Motor neuron (in vitro differentiated cells): ENCODE measurements at regions not wholly inside any gene's neighbourhood (a gene's known extent, or its start where the extent isn't known, plus 50 kb on each side); places are given as distances from the start of the nearest gene placed in this dataset.
A peak's percentile ranks its signal among the peaks of the same experiment; 100 is the strongest.

Experiments used
- ATAC-seq, 8 experiments: fragments of 200-7000 bp; cut with Tn5 transposase; replicated peaks in 6 of 8; 2 replicates each; pipeline ENCODE4 v1.8.0; 2021; ENCODE audit warnings: mild to moderate bottlenecking in 8 of 8, moderate library complexity in 8 of 8
- H3K27ac ChIP-seq, 2 donors: fragments of 250-450 bp; sonication (Bioruptor Pico); 2 replicates each; pipeline ENCODE4 v1.9.0; 2021; ENCODE audit warnings: antibody characterized with exemption in 2 of 2, mild to moderate bottlenecking in 2 of 2, moderate library complexity in 1 of 2
- H3K4me1 ChIP-seq, 2 donors: fragments of 250-450 bp; sonication (Bioruptor Pico); replicated peaks in 1 of 2; 2 replicates each; pipeline ENCODE4 v1.6.1; 2021; ENCODE audit warnings: antibody characterized with exemption in 2 of 2, mild to moderate bottlenecking in 2 of 2, moderate library complexity in 1 of 2
- H3K4me3 ChIP-seq, 5 donors: fragments of 250-450 bp; sonication (Bioruptor Pico); 2 replicates each; pipeline ENCODE4 v1.9.0; 2021; ENCODE audit warnings: antibody characterized with exemption in 5 of 5, mild to moderate bottlenecking in 5 of 5, moderate library complexity in 4 of 5
- WGBS, 10 experiments: fragments of 450-650 bp; shearing (Covaris generic); methylation state at CpG; one replicate each; pipeline ENCODE4 v1.0.0; 2022; 5-methylcytosine and 5-hydroxymethylcytosine counted together
- in situ Hi-C, 9 experiments: fragments of 400-800 bp; cut with MboI; loops; one replicate each; pipeline ENCODE4 v1.15.0; 2021; ENCODE audit warnings: low sequenced_read_pairs in 9 of 9, low pct_unique_long_range_greater_than_20kb in 2 of 9; ENCODE audit not compliant: unreplicated experiment in 9 of 9

DNA sequence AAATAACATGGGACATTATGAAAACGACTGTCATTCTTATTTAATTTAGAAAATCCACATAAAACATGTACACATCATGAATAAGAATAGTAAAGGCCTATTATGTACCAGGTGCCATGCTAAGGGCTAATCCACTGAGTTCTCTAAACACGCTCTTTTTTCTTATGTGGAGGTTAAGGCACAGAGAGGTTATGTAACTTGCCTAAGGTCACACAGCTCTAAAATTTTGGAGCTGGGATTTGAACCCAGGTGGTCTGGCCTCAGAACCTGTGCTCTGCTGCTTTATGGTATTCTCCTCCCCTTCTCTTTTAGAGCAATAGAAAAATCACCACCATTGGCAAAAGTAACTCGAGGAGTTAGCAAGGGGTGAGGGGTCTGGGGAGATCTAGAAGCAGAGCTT lies 156.9 kb upstream of the ZNF536 start:
- Histone ChIP-seq H3K4me1 (no peaks in the 10 kb centered on the region), H3K27ac (no peak overlapping the region), H3K4me3 (no peak overlapping the region)
- ATAC-seq: no peak
- WGBS, 10 experiments: 0 to 100% (median 63%) methylated on average over 2 of the region's 3 CpGs; no CpG with 5 or more reads in 5 of the 10 experiments
- in situ Hi-C loops: loop anchor here in 2 of 9 experiments (25.0 kb wide), 1 partner anchor 422 kb away; no protein-coding TSS in a partner anchor

DNA sequence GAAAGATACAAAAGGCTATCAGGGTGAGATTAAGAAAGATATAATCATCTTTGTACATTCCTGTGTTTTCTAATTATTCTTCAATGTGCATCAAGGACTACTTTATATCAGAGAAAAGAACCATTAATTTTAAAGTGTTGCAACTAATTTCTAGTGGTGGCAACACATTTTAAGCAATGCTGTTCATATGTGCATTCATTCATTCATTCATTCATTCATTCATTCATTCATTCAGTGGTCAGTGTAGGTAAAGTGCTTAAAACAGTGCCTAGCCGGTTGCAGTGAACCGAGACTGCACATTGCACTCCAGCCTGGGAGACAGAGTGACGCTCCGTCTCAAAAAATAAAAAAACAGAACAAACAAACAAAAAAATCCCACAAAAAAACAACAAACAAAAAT lies 155.7 kb upstream of the ZNF536 start:
- Histone ChIP-seq H3K4me3 (no peak overlapping the region), H3K27ac (no peak overlapping the region), H3K4me1 (no peaks in the 10 kb centered on the region)
- in situ Hi-C loops: loop anchor here in 2 of 9 experiments (25.0 kb wide), 1 partner anchor 421 kb away; no protein-coding TSS in a partner anchor
- WGBS, 10 experiments: 80 to 100% (median 93%) methylated on average over 3 to 4 of the region's 4 CpGs
- no peak for ATAC-seq

DNA sequence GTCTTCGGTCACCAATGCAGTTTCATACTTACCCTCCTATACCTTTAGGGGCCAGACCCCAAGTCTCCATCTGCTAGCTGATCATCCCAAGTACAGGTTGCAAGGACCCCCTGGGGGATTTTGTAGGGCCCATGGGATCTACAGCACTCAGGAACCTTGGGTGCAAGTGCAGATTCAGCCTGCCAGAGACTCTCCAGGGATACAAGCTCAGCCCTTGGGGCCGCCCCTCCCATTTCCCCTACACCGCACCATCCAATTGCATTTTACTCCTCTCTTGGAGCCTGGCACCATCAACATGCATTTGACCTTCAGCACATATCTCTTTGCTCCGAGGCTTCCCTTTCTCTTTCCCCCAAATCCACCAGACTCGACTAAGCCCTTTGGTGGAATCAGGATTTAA lies 154.7 kb upstream of the ZNF536 start:
- no peak for ATAC-seq
- no peak overlapping the region for H3K27ac ChIP-seq
- in situ Hi-C loops: loop anchor here in 2 of 9 experiments (25.0 kb wide), 1 partner anchor 420 kb away; no protein-coding TSS in a partner anchor
- H3K4me1 ChIP-seq: peaks cover 0 to under 1% of the 10 kb centered on the region in 2 donors
- 10 to 100% (median 81%) methylated on average over 1 to 5 of the region's 5 CpGs; no CpG with 5 or more reads in 3 of the 10 experiments for whole genome bisulfite sequencing, 10 experiments
- H3K4me3 ChIP-seq: no peak overlapping the region

DNA sequence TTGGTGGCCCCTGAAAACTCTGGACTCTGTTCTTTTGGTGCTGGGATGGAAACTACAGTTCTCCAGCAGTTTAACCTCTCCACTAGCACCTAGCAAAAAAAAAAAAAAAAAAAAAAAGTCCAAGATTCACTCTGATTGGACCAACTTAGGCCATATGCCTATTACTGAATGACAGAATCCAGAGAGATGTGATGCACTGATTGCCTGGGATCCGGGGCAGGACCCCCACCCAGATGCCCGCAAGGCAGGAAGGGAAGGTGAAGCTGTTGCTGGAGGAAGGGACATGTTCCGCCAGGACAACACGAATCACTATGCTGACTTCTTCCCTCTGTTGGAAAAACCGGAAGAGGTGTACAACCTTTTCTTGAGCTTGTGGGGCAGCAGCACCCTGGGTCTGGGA lies 152.5 kb upstream of the ZNF536 start:
- ATAC-seq: no peak
- H3K4me1 ChIP-seq: peaks cover 4 to 10% of the 10 kb centered on the region in 2 donors
- in situ Hi-C loops: loop anchor here in 2 of 9 experiments (25.0 kb wide), 1 partner anchor 418 kb away; no protein-coding TSS in a partner anchor
- WGBS, 10 experiments: 60 to 100% (median 90%) methylated on average over 2 to 4 of the region's 5 CpGs; no CpG with 5 or more reads in 6 of the 10 experiments
- H3K27ac ChIP-seq: no peak overlapping the region
- no peak overlapping the region for H3K4me3 ChIP-seq

DNA sequence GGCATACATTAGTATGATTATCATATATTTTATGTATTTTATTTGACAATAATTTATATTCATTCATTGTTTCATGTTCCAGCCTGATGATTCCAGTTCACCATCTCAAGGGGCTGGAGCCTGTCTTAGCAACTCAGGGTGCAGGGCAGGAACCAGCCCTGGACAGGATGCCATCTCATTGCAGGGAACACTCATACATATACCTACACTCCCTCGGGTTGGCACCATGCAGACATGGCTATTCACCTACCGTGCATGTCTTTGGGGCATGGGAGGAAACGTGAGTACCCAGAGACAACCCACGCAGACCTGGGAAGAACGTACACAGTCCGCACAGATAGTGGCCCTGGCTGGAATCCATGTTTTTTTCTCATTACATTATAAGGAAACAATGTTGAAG lies 151.0 kb upstream of the ZNF536 start:
- ATAC-seq: no peak
- in situ Hi-C loops: loop anchor here in 2 of 9 experiments (25.0 kb wide), 1 partner anchor 416 kb away; no protein-coding TSS in a partner anchor
- Histone ChIP-seq H3K4me3 (no peak overlapping the region), H3K4me1 (peaks cover 4 to 10% of the 10 kb centered on the region in 2 donors), H3K27ac (no peak overlapping the region)
- WGBS, 10 experiments: 40 to 100% (median 82%) methylated on average over 1 to 6 of the region's 6 CpGs

DNA sequence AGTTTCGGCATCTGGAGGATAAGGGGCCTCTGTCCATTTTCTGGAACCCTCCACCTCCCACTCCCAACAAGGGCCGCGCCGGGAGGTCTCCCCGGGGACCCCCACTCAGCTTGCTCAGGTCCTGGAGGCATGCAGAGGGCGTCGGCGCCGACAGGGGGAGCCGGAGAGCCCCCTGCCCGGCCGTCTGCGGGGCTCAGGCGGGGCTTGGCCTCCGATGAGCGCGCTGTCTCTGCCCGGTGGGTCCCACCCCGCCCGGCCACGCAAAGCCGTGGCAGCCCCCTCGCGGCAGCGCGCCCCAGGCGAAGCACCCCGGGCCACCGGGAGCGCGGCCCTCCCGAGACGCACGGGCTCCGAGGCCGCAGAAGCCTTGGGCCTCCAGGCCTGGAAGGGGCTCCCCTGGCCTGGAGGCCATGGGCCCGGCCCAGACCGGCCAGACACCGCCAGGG lies 149.7 kb upstream of the ZNF536 start:
- 14% methylated on average over 16 of the region's 39 CpGs; no CpG with 5 or more reads in 9 of the 10 experiments for WGBS, 10 experiments
- Histone ChIP-seq H3K4me1 (peaks cover 4 to 10% of the 10 kb centered on the region in 2 donors), H3K4me3 (peak overlapping the region in 4 of 5 donors; percentile 8 to 63 (median 16)), H3K27ac (peak overlapping the region in 1 of 2 donors; percentile 66)
- peak in 3 of 8 experiments; percentile 13 to 25 (median 19) for ATAC-seq
- in situ Hi-C loops: loop anchor here in 2 of 9 experiments (25.0 kb wide), 1 partner anchor 415 kb away; no protein-coding TSS in a partner anchor

DNA sequence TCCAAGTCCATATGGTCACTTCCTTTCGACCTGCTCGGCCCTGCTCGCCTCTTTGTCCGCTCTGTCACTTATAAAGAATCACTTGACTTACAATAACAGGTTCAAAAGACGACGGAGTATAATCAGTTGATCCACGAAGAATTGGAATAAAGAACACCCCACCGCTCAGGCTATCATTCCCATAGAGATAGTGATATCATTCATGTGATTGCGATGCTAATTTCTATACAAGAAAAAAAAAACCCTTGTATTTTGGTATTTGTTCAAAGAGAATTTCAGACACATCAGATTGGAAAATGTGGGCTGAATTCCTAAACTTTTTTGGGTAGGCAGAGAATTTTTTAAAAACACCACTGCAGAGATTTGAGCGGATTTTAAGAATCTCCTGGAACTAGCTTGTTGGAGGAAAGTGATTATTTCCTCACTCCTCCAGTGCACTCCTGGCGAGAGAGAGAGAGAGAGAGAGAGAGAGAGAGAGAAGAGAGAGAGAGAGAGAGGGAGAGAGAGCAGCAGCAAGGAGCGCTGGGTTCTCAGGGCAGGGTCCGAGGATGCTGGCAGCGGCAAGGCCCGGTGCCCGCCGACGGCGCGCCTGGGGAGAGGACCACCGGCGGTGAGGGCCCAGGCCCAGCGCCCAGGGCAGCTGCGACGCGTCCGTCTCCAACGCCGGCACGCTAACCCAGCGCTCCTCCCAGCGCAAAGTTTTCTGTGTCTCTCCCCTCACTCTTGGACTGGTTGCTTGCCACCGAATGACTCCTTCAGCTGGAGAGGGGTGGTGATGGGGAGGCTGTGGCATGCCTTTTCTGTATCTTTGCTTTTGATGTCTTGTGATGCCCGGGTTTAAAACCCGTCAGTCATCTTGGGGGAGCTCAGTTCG lies 149.0 kb upstream of the ZNF536 start:
- peak overlapping the region; percentile 7 to 94 (median 63) for H3K4me3 ChIP-seq
- ATAC-seq: peak in 2 of 8 experiments; percentile 3 to 7
- in situ Hi-C loops: loop anchor here in 2 of 9 experiments (25.0 kb wide), 1 partner anchor 414 kb away; no protein-coding TSS in a partner anchor
- WGBS, 10 experiments: 0 to 100% (median 18%) methylated on average over 1 to 15 of the region's 36 CpGs
- peaks cover 4 to 10% of the 10 kb centered on the region in 2 donors for H3K4me1 ChIP-seq
- H3K27ac ChIP-seq: peak overlapping the region in 1 of 2 donors; percentile 66

DNA sequence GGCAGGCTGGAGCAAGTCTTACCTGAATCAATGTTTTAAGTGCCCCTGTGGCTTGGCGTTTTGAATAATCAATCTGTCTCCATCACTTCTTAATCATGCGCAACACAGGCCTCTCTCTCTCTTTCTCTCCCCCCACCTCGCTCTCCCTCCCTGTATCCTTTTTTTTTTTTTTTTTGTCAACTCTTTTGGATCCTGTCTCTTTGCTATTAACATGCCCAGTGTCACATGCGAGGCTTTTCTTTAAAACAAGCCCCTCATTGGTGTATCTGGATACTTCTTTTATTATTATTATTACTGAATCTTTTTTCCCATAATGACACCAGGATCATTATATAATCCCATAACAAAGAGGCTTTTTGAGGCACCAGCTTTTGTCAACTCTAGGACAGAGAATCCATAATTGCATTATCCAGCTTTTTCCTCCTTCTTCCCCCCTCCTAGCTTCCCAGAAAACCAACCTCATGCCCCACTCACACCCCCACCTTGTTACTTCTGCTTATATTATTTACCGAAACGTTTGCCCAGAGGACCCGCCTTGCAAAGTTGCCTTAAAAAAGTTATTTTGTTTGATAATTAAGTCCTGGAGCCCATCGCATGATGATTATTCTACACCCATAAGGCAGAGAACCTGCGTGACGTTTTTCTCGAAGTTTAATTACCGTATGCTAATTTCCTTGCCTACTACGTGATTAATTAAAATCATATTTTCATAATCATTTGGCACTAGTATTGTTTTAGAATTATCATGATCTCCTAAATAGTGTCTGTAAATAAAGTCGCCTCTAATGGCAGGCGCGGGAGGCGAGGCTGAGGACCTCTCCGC lies 148.1 kb upstream of the ZNF536 start:
- Histone ChIP-seq H3K4me1 (peaks cover 4 to 10% of the 10 kb centered on the region in 2 donors), H3K27ac (peak overlapping the region in 1 of 2 donors; percentile 86), H3K4me3 (peak overlapping the region; percentile 61 to 94 (median 63))
- 4 to 84% (median 21%) methylated on average over 2 to 17 of the region's 18 CpGs for WGBS, 10 experiments
- in situ Hi-C loops: loop anchor here in 2 of 9 experiments (25.0 kb wide), 1 partner anchor 413 kb away; no protein-coding TSS in a partner anchor
- ATAC-seq: no peak

DNA sequence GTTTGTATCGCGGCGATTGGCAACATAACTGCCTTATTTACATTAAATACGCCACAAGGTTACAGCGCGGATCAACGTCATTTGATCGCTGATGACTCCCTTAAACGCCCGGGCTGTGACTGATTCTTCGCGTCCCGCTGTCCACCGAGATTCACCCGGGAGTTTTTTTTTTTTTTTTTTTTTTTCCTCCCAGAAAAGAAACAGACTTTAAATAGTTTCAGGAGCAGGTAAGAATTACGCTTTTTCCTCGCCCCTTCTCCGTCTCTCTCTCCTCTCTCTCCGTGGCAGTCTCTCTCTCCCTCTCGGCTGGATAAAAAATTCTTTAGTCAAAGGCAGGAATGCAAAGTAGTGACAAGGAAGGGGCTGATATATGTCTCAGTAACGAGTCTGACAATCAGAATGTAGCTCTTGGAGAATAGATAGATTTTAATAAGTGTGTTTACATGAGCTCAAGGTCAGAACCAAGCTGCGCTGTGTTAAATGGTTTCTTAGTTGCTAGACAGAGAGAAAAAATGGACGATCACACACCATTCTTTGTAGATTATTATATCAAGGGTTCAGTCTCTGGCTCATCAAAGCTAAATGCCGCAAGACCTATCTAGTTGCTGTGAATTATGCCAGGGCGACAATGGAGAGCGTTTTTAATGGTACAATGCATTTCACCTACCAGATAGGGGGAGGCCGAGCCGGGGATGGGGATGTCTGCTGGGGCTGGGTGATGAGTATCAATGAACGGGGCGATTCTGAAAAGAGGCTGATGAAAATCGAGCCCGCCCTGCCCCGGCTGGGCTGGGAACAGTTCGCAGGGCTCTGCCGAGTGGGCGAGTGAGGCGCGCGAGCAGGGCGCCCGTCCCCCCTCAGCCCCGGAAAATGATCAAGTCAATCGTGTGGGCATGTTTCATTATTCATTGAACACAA lies 147.2 kb upstream of the ZNF536 start:
- peak in 7 of 8 experiments; percentile 6 to 41 (median 27) for ATAC-seq
- Histone ChIP-seq H3K27ac (peak overlapping the region; percentile 70 to 86), H3K4me3 (peak overlapping the region; percentile 61 to 94 (median 63)), H3K4me1 (peaks cover 4 to 13% of the 10 kb centered on the region in 2 donors)
- 0 to 29% (median 1%) methylated on average over 3 to 25 of the region's 43 CpGs for WGBS, 10 experiments
- in situ Hi-C loops: loop anchor here in 5 of 9 experiments (25.0 kb wide), 2 partner anchors 137 to 412 kb away; partner anchors contain the start of gene ZNF536 (in 1 of the 5)

DNA sequence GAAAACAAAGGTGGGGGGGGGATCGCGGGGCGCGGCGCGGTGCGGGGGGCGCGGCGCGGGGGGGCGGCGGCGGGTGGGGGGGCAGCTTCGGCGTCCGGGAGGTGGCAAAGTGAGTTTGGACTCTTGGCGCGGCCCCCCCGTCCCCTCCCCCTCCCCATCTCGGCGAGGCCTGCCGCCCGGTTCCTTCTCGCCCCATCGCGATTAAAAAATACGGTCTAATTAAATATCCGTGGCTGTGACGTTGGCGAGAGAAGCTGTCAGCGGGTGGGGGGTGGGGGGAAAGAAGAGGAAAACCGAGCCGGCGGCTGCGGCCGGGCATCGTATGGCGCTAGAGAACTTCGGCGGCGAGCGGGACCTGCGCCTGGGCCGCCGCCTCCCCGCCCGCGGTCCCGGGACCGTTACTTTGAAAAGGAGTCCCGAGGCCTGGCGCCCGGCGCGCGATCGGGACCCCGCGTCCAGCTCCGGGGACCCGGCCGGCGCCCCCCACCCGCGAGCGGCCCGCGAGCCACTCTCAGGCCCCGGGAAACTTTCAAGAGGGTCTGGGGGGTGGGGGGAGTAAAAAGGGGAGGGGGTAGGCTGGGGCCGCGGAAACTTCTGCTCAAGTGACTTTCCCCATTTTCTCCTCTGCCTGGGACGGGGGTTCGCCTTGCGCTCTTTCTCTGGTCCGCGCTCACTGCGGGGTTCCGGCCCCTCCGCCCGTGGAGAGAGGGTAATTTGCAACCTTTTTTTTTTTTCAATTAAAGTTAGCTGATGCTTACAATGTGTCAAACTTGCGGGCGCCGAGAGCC lies 146.3 kb upstream of the ZNF536 start:
- H3K4me3 ChIP-seq: peak overlapping the region; percentile 61 to 94 (median 63)
- 0 to 3% methylated on average over 5 to 11 of the region's 84 CpGs; no CpG with 5 or more reads in 8 of the 10 experiments for WGBS, 10 experiments
- peak overlapping the region; percentile 70 to 86 for H3K27ac ChIP-seq
- ATAC-seq: peak in 1 of 8 experiments; percentile 2
- H3K4me1 ChIP-seq: peaks cover 12 to 22% of the 10 kb centered on the region in 2 donors
- in situ Hi-C loops: loop anchor here in 3 of 9 experiments (25.0 kb wide), 2 partner anchors 136 to 411 kb away; partner anchors contain the start of gene ZNF536 (in 1 of the 3)
